ENCODE measurements at regions not wholly inside any gene's neighbourhood (a gene's known extent, or its start where the extent isn't known, plus 50 kb on each side); places are given as distances from the start of the nearest gene placed in this dataset.

DNA sequence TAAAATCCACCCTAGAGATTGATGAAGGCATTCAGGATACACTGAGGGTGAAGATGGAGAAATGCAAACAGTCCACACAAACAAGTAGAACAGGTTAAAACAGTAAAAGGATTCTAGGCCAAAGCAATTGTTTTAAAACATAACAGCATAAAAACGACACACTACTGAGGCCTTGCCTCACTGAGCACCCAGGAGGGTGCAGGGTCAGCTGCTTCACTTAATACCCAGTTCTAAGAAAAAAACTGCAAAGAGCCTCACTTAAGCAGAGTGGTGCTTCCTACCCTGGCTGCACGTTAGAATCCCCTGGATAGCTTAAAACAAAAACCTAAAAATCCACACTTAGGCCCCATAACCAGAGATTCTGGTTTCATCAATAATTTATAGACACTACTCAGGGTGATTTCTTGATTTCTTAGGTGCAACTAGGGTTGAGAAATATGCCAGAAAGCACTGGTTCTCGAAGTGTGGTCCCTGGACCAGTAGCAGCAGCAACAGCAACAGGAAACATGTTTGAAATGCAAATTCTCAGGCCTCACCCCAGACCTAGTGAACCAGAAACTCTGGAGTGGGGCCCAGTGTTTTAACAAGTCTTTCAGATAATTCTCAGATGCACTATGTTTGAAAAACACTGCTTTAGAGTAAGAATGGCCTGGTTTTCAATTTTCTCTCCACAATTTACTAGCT lies 279.1 kb downstream of the ZEB2 start:
- DNase-seq, result no peak

DNA sequence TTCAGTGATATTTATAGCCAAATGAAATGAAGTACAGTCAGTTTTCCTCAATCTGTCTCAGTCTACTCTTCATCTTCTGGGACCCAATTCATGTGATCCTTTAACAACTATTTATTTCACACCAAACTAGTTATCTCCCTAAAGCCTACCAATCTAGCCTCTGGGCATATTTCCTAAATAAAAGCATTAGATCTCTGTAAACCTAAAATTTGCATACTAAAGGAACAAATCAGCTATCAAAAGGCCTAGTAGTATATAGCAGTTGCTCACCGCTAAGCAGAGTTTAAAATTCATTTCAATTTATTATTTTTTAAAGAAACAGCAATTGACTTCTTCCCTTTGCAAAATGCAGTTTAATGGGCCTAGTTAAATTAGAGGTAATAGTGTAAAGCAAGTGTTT lies 280.2 kb downstream of the ZEB2 start:
- DNase-seq, result no peak

DNA sequence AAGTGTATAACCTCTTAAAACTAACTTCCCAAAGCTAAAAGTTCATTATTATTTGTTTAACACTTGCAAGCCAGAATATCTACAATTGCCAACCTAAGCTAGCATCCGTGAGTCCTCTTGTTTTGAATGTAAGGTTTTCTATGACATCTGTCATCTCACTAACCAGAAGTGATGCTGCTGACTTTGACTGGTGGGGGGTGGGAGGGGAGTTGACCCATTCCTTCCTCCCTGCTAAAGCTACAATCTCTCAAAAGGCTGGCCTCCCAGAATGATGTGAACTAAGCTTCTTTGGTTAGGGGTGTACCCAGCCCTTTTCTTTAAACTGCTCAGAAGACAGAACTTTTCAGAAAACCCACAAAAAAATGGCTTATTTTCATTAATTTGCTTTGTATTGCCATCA lies 280.6 kb downstream of the ZEB2 start:
- DNase-seq, result no peak

GRCh38 chr2:144237830-144238627 lies 281.9 kb downstream of the ZEB2 start:
- no peak for DNase-seq

GRCh38 chr2:144237108-144237507 lies 282.8 kb downstream of the ZEB2 start:
- no peak for DNase-seq

DNA sequence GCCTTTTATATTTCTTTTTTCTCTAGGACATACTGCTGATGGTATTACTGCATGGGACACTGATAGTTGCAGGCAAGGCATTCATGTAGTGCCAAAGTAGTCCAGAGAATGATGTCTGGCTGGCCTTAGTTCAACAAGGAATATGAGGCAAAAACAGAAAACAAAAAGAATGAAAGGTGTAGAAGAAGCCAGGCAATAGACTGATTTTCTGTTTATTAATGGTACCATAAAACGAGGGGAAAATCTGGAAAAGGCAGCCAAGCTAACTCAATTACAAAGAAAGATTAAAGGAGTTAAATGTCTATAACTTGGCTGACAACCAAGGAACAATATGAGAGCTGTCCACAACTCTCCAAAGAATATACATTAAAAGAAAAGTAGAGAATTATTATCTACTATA lies 284.9 kb downstream of the ZEB2 start:
- DNase-seq, result no peak

- DNase-seq, result no peak
Measured at GRCh38 chr2:144234542-144234871, 285.4 kb downstream of the ZEB2 start.

DNA sequence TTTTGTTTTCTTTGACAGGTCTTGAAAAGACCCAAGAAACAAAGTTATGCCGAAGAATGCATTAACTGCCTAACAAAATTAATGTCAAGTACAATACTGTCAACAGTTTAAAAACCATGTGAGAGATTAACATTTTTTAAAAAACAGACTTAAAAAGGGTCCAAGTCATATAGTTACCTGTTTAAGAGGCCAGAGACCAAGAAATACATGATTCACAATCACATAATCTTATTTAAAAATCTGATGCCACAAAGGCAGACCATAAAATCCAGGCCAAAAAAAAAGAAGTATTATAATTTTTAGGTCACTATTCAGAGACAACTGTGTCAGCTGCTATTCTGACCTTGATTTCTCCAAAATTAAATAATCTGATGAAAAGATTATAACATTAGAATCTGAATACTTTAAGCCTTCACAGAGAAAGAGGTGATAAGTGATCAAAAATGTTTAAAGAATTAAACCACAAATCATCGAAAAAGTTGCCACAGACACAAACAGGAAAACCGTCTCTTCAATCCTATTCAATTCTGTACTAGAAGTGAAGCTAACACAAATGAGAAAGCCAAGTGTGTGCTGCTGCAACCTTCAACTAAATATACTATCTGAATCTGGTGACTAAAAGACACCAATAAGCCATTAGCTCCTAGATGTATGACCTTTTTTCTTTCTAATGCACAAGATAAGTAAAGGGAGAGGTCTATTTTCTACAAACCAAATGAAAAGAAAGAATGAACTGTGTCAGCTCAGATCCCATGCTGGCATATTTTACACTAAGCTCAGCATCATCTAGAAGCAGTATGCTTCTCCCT lies 286.0 kb downstream of the ZEB2 start:
- DNase-seq, result no peak

GRCh38 chr2:144233317-144233716 lies 286.6 kb downstream of the ZEB2 start:
- no peak for DNase-seq

DNA sequence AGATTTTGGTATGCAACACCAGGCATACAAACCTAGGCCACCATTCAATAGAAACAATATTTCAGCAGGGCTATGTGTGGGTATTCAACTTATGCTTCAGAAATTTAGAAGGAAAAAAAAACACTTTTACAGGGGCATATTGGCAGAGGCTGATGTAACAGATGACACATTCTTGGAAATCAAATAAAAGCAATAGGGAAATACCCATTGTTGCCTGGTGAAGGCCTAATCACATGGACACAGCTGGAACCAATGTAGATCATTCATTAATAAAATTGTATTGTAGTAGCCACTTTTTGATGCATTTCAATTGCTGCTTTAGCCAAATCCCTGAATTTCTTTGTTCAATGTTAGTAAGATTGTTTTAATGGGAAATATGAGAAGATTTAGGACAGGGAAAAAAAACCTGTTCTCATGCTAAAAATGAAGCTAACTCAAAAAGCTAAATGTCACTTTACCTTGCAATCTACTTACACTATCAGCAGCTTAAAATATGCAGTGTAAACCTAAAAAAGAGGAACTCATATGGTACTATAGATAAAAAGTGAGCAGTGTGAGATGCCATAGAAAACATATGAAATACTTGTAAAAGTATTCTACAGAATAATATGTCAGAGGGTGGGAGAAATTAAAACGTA lies 289.4 kb downstream of the ZEB2 start:
- no peak for DNase-seq

GRCh38 chr2:144230033-144230432 lies 289.9 kb downstream of the ZEB2 start:
- DNase-seq, result no peak

- DNase-seq, result no peak
Measured at GRCh38 chr2:144229296-144229695, 290.6 kb downstream of the ZEB2 start.

DNA sequence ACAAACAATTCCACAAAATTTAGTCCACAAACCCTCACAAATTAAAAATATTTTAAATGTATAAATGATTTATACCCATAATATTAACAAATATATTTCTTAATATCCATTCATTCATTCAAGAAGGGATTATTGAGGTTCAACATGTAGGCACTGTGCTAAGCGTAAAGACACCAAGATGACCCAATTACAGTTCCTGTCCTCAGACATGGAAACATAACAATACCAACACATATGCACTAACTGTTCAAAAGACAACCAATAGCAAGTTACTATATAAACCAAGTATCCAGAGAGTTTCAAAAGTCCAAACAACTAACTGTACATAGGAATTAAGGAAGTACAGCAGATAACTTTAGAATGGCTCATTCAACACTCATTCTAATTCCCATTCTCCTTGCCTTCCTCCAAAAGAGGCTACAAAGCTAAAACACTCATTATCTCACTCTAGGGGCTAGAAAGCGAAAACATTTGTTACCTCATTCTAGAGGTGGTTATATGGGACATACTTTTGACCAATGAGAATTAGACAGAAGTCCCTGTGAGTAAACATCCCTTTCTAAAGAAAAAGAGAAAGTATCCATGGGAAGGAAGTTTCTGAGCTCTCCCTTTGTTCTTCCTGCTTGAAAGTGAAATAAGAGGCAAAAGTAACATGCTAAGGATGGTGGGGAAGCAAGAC lies 292.4 kb downstream of the ZEB2 start:
- DNase-seq, result no peak

- DNase-seq, result no peak
Measured at GRCh38 chr2:144225076-144225475, 294.8 kb downstream of the ZEB2 start.

DNA sequence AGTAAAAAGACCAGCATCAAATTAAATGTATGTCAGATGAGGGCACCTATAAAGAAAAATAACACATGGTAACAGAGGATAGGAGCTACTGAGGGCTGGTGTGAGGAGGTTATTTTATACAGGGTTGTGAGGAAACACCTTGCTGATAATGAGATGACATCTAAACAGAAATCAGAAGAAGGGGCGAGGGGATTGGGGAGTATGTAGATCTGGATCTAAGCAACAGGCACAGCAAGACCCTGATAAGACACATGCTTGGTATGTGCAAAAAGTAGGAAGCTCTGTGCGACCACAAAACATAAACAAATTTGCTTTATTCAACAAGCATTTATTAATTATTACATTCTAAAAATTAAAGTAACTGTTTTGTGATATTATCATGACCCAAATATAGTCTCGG lies 295.4 kb downstream of the ZEB2 start:
- DNase-seq, result no peak

DNA sequence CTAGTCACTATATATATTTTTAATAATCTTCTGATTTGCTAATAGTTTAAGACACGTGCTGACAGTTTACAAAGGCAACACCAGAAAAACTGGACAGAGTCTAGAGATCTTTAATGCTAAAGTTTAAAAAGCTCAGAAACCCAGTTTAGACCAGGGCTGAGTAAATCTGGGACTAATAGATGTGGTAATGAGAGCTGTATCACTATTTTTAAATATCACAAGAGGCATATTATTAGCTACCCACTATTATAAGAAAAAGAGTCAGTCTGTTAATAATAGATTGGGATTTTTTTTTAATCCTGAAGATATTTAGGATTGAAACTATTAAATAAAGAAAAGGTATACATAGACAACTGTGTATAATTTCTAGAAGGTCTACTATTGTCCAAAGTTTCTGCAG lies 299.9 kb downstream of the ZEB2 start:
- DNase-seq, result no peak

GRCh38 chr2:144217853-144218633 lies 301.9 kb downstream of the ZEB2 start:
- DNase-seq, result no peak

- no peak for DNase-seq
Measured at GRCh38 chr2:144215701-144216675, 303.9 kb downstream of the ZEB2 start.

- DNase-seq, result no peak
Measured at GRCh38 chr2:144215207-144215606, 304.7 kb downstream of the ZEB2 start.

DNA sequence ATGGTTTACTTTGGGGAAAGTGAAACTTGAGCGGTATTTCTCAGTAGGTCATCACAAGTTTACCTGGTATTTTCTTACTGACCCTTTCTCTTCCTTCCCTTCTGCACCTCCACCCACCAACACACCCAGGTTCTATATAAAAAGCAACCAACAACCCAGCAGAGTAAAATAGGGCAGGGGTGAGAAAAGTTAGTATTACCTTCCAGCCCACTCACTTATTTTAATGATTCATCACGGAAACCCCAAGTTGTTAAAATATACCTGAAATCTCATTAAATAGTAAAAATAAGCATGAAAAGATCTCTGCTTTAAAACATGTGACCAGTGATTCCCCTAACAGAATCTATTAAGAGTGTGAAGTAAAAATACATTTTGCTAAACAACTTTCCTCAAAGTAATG lies 306.1 kb downstream of the ZEB2 start:
- DNase-seq, result no peak

GRCh38 chr2:144211826-144212225 lies 308.1 kb downstream of the ZEB2 start:
- DNase-seq, result no peak

Data from islet precursor cell (in vitro differentiated cells).